K562 (cell line): ENCODE measurements at regions not wholly inside any gene's neighbourhood (a gene's known extent, or its start where the extent isn't known, plus 50 kb on each side); places are given as distances from the start of the nearest gene placed in this dataset.
A peak's percentile ranks its signal among the peaks of the same experiment; 100 is the strongest.

Experiments used
- ATAC-seq: fragments of 200-7000 bp; cut with Tn5 transposase; 3 replicates; pipeline ENCODE4 v1.9.1; 2020; ENCODE audit warnings: moderate library complexity
- BruUV-seq: library from RNA; stranded (reverse); fragments of 400-500 nt; replicated peaks from 2 replicates; lab custom pipeline; 2021; lab: Mats Ljungman, UMichigan
- CTCF ChIA-PET: fragments of 300-600 bp; formaldehyde crosslinking; extraction: SDS; loops from one replicate; lab custom pipeline; 2021; ENCODE audit warnings: low intra/inter-chr PET ratio; lab: Yijun Ruan, JAX
- POLR2A ChIA-PET: fragments of 300-600, 350-650 bp; sonication (Branson Sonifier 250); formaldehyde crosslinking; extraction: SDS; loops from one replicate; lab custom pipeline; 2021; ENCODE audit warnings: antibody characterized with exemption, inconsistent platforms; lab: Yijun Ruan, JAX
- DNase-seq, 4 experiments: peaks; one replicate each; pipeline versions ENCODE4 v3.0.0 to v3.0.0-alpha.2; 2011 to 2018; ENCODE audit warnings: low spot score in 3 of 4, mixed read lengths in 3 of 4; ENCODE audit errors: extremely low read depth in 1 of 4
- FAIRE-seq: peaks from 2 replicates; lab custom pipeline; 2011; peaks lifted over from hg19 to GRCh38; lab: Jason Lieb, UNC
- H2AFZ ChIP-seq: 2 replicates; pipeline ENCODE4 v1.6.0; 2011; ENCODE audit warnings: low read depth, low read length, control low read depth, inconsistent platforms
- H3K27ac ChIP-seq: fragments of 200-600 bp; 3 replicates; pipeline ENCODE4 v1.8.0; 2011; ENCODE audit warnings: low read depth, mild to moderate bottlenecking, control low read depth, inconsistent platforms, low read length, moderate library complexity, mixed read lengths; ENCODE audit errors: extremely low read depth
- H3K27me3 ChIP-seq, 2 experiments: fragments of 300-600 bp in 1 of 2; 2 replicates in 1 of 2; 3 replicates in 1 of 2; pipeline versions ENCODE4 v1.6.0 to v1.8.0; 2011; ENCODE audit warnings: inconsistent platforms in 2 of 2, low read length in 2 of 2, mild to moderate bottlenecking in 1 of 2, mixed read lengths in 1 of 2, moderate library complexity in 1 of 2; ENCODE audit not compliant: control insufficient read depth in 2 of 2, insufficient read depth in 2 of 2
- H3K36me3 ChIP-seq: fragments of 300-600 bp; 3 replicates; pipeline ENCODE4 v1.8.0; 2011; ENCODE audit warnings: mild to moderate bottlenecking, low read length, inconsistent platforms; ENCODE audit not compliant: control insufficient read depth, insufficient read depth
- H3K4me1 ChIP-seq, 2 experiments: fragments of 200-600 bp in 1 of 2; replicated peaks in 1 of 2; 2 replicates in 1 of 2; 3 replicates in 1 of 2; pipeline versions ENCODE4 v1.5.1 to v1.8.0; 2011; ENCODE audit warnings: inconsistent platforms in 2 of 2, low read length in 2 of 2, mild to moderate bottlenecking in 1 of 2, mixed read lengths in 1 of 2, moderate library complexity in 1 of 2; ENCODE audit not compliant: control insufficient read depth in 2 of 2, insufficient read depth in 2 of 2
- H3K4me2 ChIP-seq: 2 replicates; pipeline ENCODE4 v1.6.1; 2011; ENCODE audit warnings: low read length, control low read depth, inconsistent platforms, mixed read lengths; ENCODE audit not compliant: insufficient read depth
- H3K4me3 ChIP-seq: fragments of 200-600 bp; sonication (generic), shearing (Covaris generic); 2 replicates; pipeline ENCODE4 v1.5.1; 2016; ENCODE audit warnings: control low read depth, inconsistent platforms
- H3K79me2 ChIP-seq: fragments of 200-600 bp; 3 replicates; pipeline ENCODE4 v1.8.0; 2011; ENCODE audit warnings: low read length, inconsistent platforms; ENCODE audit not compliant: control insufficient read depth, insufficient read depth
- H3K9ac ChIP-seq, 2 experiments: 2 replicates each; pipeline versions ENCODE4 v1.6.0 to v1.6.1; 2011; ENCODE audit warnings: low read depth in 2 of 2, low read length in 2 of 2, control low read depth in 1 of 2, inconsistent platforms in 1 of 2, mild to moderate bottlenecking in 1 of 2, mixed read lengths in 1 of 2; ENCODE audit not compliant: insufficient read depth in 1 of 2
- H3K9me1 ChIP-seq: one replicate; pipeline ENCODE4 v1.6.0; 2011; ENCODE audit warnings: inconsistent platforms, mild to moderate bottlenecking, low read length, moderate library complexity; ENCODE audit not compliant: control insufficient read depth, insufficient read depth
- H3K9me3 ChIP-seq: replicated peaks from 2 replicates; pipeline ENCODE4 v1.5.1; 2011; ENCODE audit warnings: low read depth, low read length, inconsistent platforms; ENCODE audit not compliant: control insufficient read depth, insufficient read depth
- H4K20me1 ChIP-seq: replicated peaks from 2 replicates; pipeline ENCODE4 v1.6.1; 2011; ENCODE audit warnings: low read length, inconsistent platforms, mixed read lengths; ENCODE audit not compliant: control insufficient read depth, insufficient read depth
- FOS ChIP-seq: IDR thresholded peaks from 3 replicates; pipeline ENCODE4 v1.6.1; 2011; ENCODE audit not compliant: insufficient read length; ENCODE audit errors: extremely low read depth
- HNRNPK ChIP-seq: fragments of 200-400 bp; formaldehyde crosslinking; IDR thresholded peaks from one replicate; pipeline ENCODE4 v1.6.1; 2018; ENCODE audit warnings: mild to moderate bottlenecking, low read depth, low read length; ENCODE audit not compliant: poor library complexity, severe bottlenecking
- ZKSCAN3 ChIP-seq: fragments of 250-450 bp; sonication (Bioruptor Pico); IDR thresholded peaks from 2 replicates; pipeline ENCODE4 v1.4.0; 2020
- ZNF551 ChIP-seq: fragments of 250-450 bp; sonication (Bioruptor Pico); IDR thresholded peaks from 2 replicates; pipeline ENCODE4 v1.5.0; 2021; ENCODE audit warnings: mild to moderate bottlenecking, moderate library complexity
- WGBS: fragments of 100-300 bp; shearing (Covaris generic); methylation state at CpG from one replicate; pipeline ENCODE4 v1.1.6; 2016; ENCODE audit warnings: low coverage, mixed read lengths; ENCODE audit not compliant: insufficient coverage; ENCODE audit errors: missing lambda C conversion rate; 5-methylcytosine and 5-hydroxymethylcytosine counted together
- in situ Hi-C: fragments of 300-500 bp; cut with MboI; formaldehyde crosslinking; loops from 4 replicates; pipeline ENCODE4 v1.15.0; 2018; ENCODE audit warnings: inconsistent platforms, mixed read lengths
- intact Hi-C: fragments of 100-400 bp; cut with micrococcal nuclease; formaldehyde crosslinking; loops from 2 replicates; pipeline ENCODE4 v1.14.2; 2022
- TF ChIP-seq, protein P1 (sequence below): sonication (generic); IDR thresholded peaks from 2 replicates; pipeline ENCODE4 v1.6.1; 2016

DNA sequence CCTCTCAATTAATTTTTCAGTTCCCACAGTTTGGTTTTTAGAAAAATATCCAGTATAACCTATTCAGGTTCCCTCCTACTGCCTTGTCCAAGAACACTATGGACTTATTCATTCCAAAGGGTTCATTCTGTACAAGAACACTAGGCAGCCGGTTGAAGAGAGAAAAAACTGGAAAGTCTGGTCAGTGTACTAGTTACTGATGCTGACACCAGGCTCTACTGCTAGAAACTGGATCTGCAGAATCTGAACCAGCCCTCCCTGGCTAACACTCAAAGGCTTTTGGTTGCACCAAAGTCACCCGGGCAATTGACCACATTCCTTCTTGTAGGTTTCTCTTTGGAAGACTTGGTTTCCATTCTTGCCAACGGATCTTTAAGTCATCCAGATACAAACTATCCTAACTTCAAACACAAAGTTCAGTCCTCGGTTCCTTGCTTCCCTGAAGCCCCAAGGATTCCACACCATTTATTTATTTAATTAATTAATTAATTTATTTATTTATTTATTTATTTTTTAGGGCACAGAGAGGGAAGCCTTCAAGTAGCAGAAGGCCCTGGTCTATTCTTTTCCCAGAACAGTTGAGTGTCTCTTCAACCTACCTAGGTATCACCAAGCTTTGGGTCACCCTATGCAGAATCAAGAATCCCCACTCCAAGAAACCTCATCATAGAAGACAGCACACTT is 268.1 kb downstream of the ADGB start:
- H3K4me2 ChIP-seq = no peak overlapping the region
- no peaks in the 10 kb centered on the region for H3K79me2 ChIP-seq
- ATAC-seq = no peak
- peaks cover 0 to 41% of the 10 kb centered on the region in 2 experiments for H3K4me1 ChIP-seq
- 77% methylated on average over 4 of the region's 4 CpGs for WGBS
- in situ Hi-C loops = no loop called here
- no peak for FAIRE-seq
- BruUV-seq = no TSS peak
- no peaks in the 10 kb centered on the region for H3K27me3 ChIP-seq
- intact Hi-C loops = no loop called here
- peak overlapping the region; percentile 76 for H2AFZ ChIP-seq
- H3K9me3 ChIP-seq = no peaks in the 10 kb centered on the region
- H3K27ac ChIP-seq = no peak overlapping the region
- POLR2A ChIA-PET = interaction anchor here (1.6 to 2.5 kb wide), 3 partner anchors 11 to 337 kb away, joined by 3 to 13 read pairs (median 4); no protein-coding TSS in a partner anchor
- H3K9me1 ChIP-seq = no peaks in the 10 kb centered on the region
- DNase-seq = no peak
- H3K9ac ChIP-seq = no peak overlapping the region
- no peaks in the 10 kb centered on the region for H3K36me3 ChIP-seq
- H3K4me3 ChIP-seq = no peak overlapping the region
- H4K20me1 ChIP-seq = no peaks in the 10 kb centered on the region
- CTCF ChIA-PET = no interaction called here
- TF ChIP-seq ZKSCAN3 (no peak), FOS (no peak), ZNF551 (CRISPR knock-in tag) (no peak), HNRNPK (no peak)
- TF ChIP-seq, protein P1, sequence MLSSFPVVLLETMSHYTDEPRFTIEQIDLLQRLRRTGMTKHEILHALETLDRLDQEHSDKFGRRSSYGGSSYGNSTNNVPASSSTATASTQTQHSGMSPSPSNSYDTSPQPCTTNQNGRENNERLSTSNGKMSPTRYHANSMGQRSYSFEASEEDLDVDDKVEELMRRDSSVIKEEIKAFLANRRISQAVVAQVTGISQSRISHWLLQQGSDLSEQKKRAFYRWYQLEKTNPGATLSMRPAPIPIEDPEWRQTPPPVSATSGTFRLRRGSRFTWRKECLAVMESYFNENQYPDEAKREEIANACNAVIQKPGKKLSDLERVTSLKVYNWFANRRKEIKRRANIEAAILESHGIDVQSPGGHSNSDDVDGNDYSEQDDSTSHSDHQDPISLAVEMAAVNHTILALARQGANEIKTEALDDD = peak; percentile 55
